Neural cell (in vitro differentiated cells): ENCODE measurements at regions not wholly inside any gene's neighbourhood (a gene's known extent, or its start where the extent isn't known, plus 50 kb on each side); places are given as distances from the start of the nearest gene placed in this dataset.
"Not testable (repeated sequence)": the region's sequence is repeated elsewhere in the genome, so short reads cannot be mapped to it uniquely, and the experiment has no call there.

Source experiments
- H2AFZ ChIP-seq: fragments of 200-600, 300-800 bp; sonication (generic), shearing (Covaris generic); 2 replicates; pipeline ENCODE4 v1.6.0; 2014; ENCODE audit warnings: low read depth, mild to moderate bottlenecking, antibody characterized with exemption, low read length, moderate library complexity
- H3F3A ChIP-seq: fragments of 200-600 bp; shearing (Covaris generic); 2 replicates; pipeline ENCODE4 v1.6.1; 2016; ENCODE audit warnings: mild to moderate bottlenecking, moderate library complexity, mixed read lengths, antibody characterized with exemption, low read length; ENCODE audit not compliant: insufficient read depth, poor library complexity, severe bottlenecking
- H3K27ac ChIP-seq: fragments of 200-600, 300-800 bp; sonication (generic), shearing (Covaris generic); 2 replicates; pipeline ENCODE4 v1.5.1; 2014; ENCODE audit warnings: mild to moderate bottlenecking, low read length, moderate library complexity
- H3K27me3 ChIP-seq: fragments of 300-800, 200-600 bp; sonication (generic), shearing (Covaris generic); 2 replicates; pipeline ENCODE4 v1.6.0; 2014; ENCODE audit warnings: mild to moderate bottlenecking, low read depth, low read length, moderate library complexity; ENCODE audit not compliant: insufficient read depth
- H3K36me3 ChIP-seq: fragments of 300-800, 200-600 bp; sonication (generic), shearing (Covaris generic); 2 replicates; pipeline ENCODE4 v1.5.1; 2014; ENCODE audit warnings: mild to moderate bottlenecking, antibody characterized with exemption, low read length, moderate library complexity; ENCODE audit not compliant: insufficient read depth
- H3K4me2 ChIP-seq: fragments of 300-800, 200-600 bp; sonication (generic), shearing (Covaris generic); 2 replicates; pipeline ENCODE4 v1.6.0; 2014; ENCODE audit warnings: mild to moderate bottlenecking, low read length
- H3K4me3 ChIP-seq: fragments of 300-800, 200-600 bp; sonication (generic), shearing (Covaris generic); 2 replicates; pipeline ENCODE4 v1.5.1; 2014; ENCODE audit warnings: mild to moderate bottlenecking, low read length, moderate library complexity
- H3K79me2 ChIP-seq: fragments of 200-600 bp; shearing (Covaris generic); replicated peaks from 2 replicates; pipeline ENCODE4 v1.6.0; 2014; ENCODE audit warnings: mild to moderate bottlenecking, low read length, moderate library complexity; ENCODE audit not compliant: insufficient read depth
- H3K9ac ChIP-seq: fragments of 300-800, 200-600 bp; sonication (generic), shearing (Covaris generic); 2 replicates; pipeline ENCODE4 v1.6.1; 2016; ENCODE audit warnings: mild to moderate bottlenecking, low read length, mixed read lengths
- H3K9me2 ChIP-seq: fragments of 200-600 bp; shearing (Covaris generic); 2 replicates; pipeline ENCODE4 v1.6.1; 2016; ENCODE audit warnings: mild to moderate bottlenecking, low read length, mixed read lengths; ENCODE audit not compliant: insufficient read depth
- H3K9me3 ChIP-seq: fragments of 200-600, 300-800 bp; sonication (generic), shearing (Covaris generic); 2 replicates; pipeline ENCODE4 v1.6.1; 2016; ENCODE audit warnings: mild to moderate bottlenecking, mixed run types, low read length, moderate library complexity, mixed read lengths
- H4K20me1 ChIP-seq: fragments of 200-600 bp; shearing (Covaris generic); 2 replicates; pipeline ENCODE4 v1.6.1; 2016; ENCODE audit warnings: mild to moderate bottlenecking, mixed run types; ENCODE audit not compliant: insufficient read depth
- CTCF ChIP-seq: fragments of 450-650 bp; IDR thresholded peaks from 2 replicates; pipeline ENCODE4 v1.5.1; 2014; ENCODE audit warnings: antibody characterized with exemption, mild to moderate bottlenecking, moderate library complexity; ENCODE audit not compliant: poor library complexity, severe bottlenecking
- MXI1 ChIP-seq: fragments of 450-650 bp; conservative IDR thresholded peaks from 2 replicates; pipeline ENCODE4 v1.6.1; 2014; ENCODE audit warnings: antibody characterized with exemption, mild to moderate bottlenecking; ENCODE audit not compliant: poor library complexity, severe bottlenecking
- REST ChIP-seq: IDR thresholded peaks from 2 replicates; pipeline ENCODE4 v1.6.1; 2012; ENCODE audit warnings: borderline replicate concordance
- SMC3 ChIP-seq: fragments of 450-650 bp; conservative IDR thresholded peaks from 2 replicates; pipeline ENCODE4 v1.6.1; 2014; ENCODE audit warnings: antibody characterized with exemption, mild to moderate bottlenecking, moderate library complexity; ENCODE audit not compliant: poor library complexity
- TAF1 ChIP-seq: IDR thresholded peaks from 2 replicates; pipeline ENCODE4 v1.6.1; 2012; ENCODE audit warnings: low read depth

DNA sequence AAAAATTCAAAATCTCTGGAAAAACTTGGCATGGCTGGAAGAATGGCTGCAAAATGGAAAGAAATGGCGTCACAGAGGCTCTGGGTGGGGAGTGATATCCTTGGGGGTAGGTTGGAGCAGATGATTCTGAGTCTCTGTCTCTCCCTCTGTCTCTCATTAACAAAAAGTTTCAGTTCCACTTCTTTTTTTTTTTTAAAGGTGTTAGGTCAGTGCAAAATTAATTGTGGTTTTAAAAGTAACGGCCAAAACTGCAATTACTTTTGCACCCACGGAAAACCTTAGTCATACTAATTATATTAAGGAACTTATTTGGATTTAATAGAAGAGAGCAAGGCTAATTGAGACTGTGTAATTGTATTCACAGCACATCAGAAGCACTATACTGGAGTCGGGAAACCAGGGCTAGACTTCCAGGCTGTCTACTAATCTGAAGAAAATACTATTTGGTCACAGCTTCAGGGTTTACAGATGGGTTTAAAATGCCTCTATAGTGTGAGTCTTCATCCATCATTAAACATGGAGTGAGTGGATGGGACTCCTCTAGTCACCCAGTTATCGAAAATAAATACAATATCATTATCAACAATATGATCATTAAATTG lies 289.1 kb upstream of the PLD5 start:
- Histone ChIP-seq H3K9me3 (no peaks in the 10 kb centered on the region), H3K79me2 (no peaks in the 10 kb centered on the region), H3K27ac (no peak overlapping the region), H2AFZ (no peak overlapping the region), H3K9ac (no peak overlapping the region), H3K4me3 (no peak overlapping the region), H3K36me3 (no peaks in the 10 kb centered on the region), H4K20me1 (no peaks in the 10 kb centered on the region), H3K9me2 (no peaks in the 10 kb centered on the region), H3K4me2 (no peak overlapping the region), H3K27me3 (no peaks in the 10 kb centered on the region), H3F3A (no peaks in the 10 kb centered on the region)
- TF ChIP-seq MXI1 (no peak), CTCF (no peak), TAF1 (no peak)

GRCh38 chr1:242811092-242811840 lies 286.8 kb upstream of the PLD5 start:
- no peaks in the 10 kb centered on the region for H3K9me2 ChIP-seq
- H3K79me2 ChIP-seq, result no peaks in the 10 kb centered on the region
- H2AFZ ChIP-seq, result no peak overlapping the region
- H3K4me2 ChIP-seq, result no peak overlapping the region
- H3K27me3 ChIP-seq, result no peaks in the 10 kb centered on the region
- H3K27ac ChIP-seq, result no peak overlapping the region
- no peak overlapping the region for H3K9ac ChIP-seq
- H3K36me3 ChIP-seq, result no peaks in the 10 kb centered on the region
- TF ChIP-seq TAF1 (no peak), REST (no peak), SMC3 (no peak)
- H3F3A ChIP-seq, result no peaks in the 10 kb centered on the region
- H3K4me3 ChIP-seq, result no peak overlapping the region
- no peaks in the 10 kb centered on the region for H3K9me3 ChIP-seq
- H4K20me1 ChIP-seq, result no peaks in the 10 kb centered on the region

DNA sequence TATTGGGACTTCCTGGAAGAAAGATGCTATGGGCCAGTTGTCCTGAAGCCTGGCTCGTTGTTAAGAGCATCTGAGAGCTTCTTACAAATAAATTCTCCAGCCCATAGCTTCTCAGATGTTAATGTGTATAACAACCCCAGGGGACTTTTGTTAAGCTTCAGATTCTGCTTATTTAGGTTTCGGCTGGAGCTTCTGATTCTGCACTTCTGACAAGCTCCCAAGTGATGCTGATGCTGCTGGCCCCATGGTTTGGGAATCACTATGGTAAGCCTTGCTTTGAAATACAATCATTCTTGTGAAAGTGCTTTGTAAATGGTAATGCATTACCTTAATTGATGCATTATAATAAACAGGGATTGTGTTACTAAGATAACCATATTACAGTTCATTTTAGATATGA lies 281.8 kb upstream of the PLD5 start:
- no peaks in the 10 kb centered on the region for H3K27me3 ChIP-seq
- no peak for TF ChIP-seq CTCF
- H3K9me2 ChIP-seq, result no peaks in the 10 kb centered on the region
- H3K9me3 ChIP-seq, result no peaks in the 10 kb centered on the region
- H3K9ac ChIP-seq, result no peak overlapping the region
- H3K4me2 ChIP-seq, result no peak overlapping the region
- no peak overlapping the region for H3K4me3 ChIP-seq
- no peak overlapping the region for H3K27ac ChIP-seq
- H2AFZ ChIP-seq, result no peak overlapping the region
- no peaks in the 10 kb centered on the region for H3K79me2 ChIP-seq
- no peaks in the 10 kb centered on the region for H3K36me3 ChIP-seq
- no peaks in the 10 kb centered on the region for H4K20me1 ChIP-seq
- H3F3A ChIP-seq, result no peaks in the 10 kb centered on the region

DNA sequence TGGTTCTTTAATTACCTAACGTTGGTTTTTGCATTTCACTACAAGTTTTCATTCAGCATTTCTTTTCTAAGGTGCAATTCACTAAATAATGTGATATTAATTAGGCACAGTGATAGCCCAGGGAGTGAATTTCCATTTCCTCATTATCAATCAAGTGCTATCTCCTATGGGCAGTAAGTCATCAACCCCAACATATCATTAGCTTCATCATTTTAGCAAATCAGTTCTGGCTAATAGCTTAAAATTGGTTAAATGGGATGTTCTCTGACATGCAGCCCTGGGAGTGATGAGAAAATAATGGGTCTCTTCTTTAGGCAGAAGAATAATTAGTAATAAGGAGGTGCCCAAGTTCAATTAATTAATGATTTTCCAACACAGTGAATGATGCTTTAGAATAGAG lies 280.9 kb upstream of the PLD5 start:
- H3F3A ChIP-seq, H3K36me3 ChIP-seq, H4K20me1 ChIP-seq, H3K9me2 ChIP-seq, H3K9me3 ChIP-seq, H3K9ac ChIP-seq, H2AFZ ChIP-seq, H3K4me3 ChIP-seq, H3K79me2 ChIP-seq, H3K4me2 ChIP-seq, H3K27ac ChIP-seq, H3K27me3 ChIP-seq: not testable (repeated sequence)
